Left lung (tissue), 4 donors: ENCODE measurements at regions not wholly inside any gene's neighbourhood (a gene's known extent, or its start where the extent isn't known, plus 50 kb on each side); places are given as distances from the start of the nearest gene placed in this dataset.
A peak's percentile ranks its signal among the peaks of the same experiment; 100 is the strongest.

Experiments
- ATAC-seq: fragments of 200-7000 bp; cut with Tn5 transposase; one replicate; pipeline ENCODE4 v1.9.1; 2020; ENCODE audit warnings: moderate library complexity
- DNase-seq, 4 donors: peaks; one replicate each; pipeline ENCODE4 v3.0.0-alpha.2; 2013 to 2020
- H3K27ac ChIP-seq, 2 donors: fragments of 200-600 bp; sonication (generic) in 1 of 2; one replicate each; pipeline versions ENCODE4 v1.5.0 to v1.8.0; 2020 to 2021
- H3K27me3 ChIP-seq, 2 donors: fragments of 200-600 bp; sonication (generic) in 1 of 2; one replicate each; pipeline versions ENCODE4 v1.5.0 to v1.8.0; 2020 to 2021
- H3K36me3 ChIP-seq, 2 donors: fragments of 200-600 bp; sonication (generic) in 1 of 2; one replicate each; pipeline versions ENCODE4 v1.5.0 to v1.8.0; 2020 to 2021
- H3K4me1 ChIP-seq, 2 donors: fragments of 200-600 bp; one replicate each; pipeline ENCODE4 v1.8.0; 2021
- H3K4me3 ChIP-seq, 2 donors: fragments of 200-600 bp; sonication (generic) in 1 of 2; one replicate each; pipeline versions ENCODE4 v1.5.0 to v1.8.0; 2020 to 2021; ENCODE audit warnings: mild to moderate bottlenecking in 1 of 2
- H3K9me3 ChIP-seq, 2 donors: fragments of 200-600 bp; sonication (generic) in 1 of 2; one replicate each; pipeline versions ENCODE4 v1.5.0 to v1.8.0; 2020 to 2021
- intact Hi-C, 2 donors: fragments of 100-400 bp; cut with DNase I; formaldehyde crosslinking; loops; one replicate each; pipeline versions ENCODE4 v1.11.2 to v1.14.2; 2022
- TF ChIP-seq, protein P1 (sequence below), 2 donors: fragments of 200-600 bp; sonication (generic) in 1 of 2; IDR thresholded peaks; one replicate each; pipeline versions ENCODE4 v1.5.0 to v1.8.0; 2021; ENCODE audit warnings: antibody characterized with exemption in 2 of 2
- donor health status: DM: no; HTN: yes; CAD: no.
- donor health status: DM: no; HTN: no; CAD: no.

DNA sequence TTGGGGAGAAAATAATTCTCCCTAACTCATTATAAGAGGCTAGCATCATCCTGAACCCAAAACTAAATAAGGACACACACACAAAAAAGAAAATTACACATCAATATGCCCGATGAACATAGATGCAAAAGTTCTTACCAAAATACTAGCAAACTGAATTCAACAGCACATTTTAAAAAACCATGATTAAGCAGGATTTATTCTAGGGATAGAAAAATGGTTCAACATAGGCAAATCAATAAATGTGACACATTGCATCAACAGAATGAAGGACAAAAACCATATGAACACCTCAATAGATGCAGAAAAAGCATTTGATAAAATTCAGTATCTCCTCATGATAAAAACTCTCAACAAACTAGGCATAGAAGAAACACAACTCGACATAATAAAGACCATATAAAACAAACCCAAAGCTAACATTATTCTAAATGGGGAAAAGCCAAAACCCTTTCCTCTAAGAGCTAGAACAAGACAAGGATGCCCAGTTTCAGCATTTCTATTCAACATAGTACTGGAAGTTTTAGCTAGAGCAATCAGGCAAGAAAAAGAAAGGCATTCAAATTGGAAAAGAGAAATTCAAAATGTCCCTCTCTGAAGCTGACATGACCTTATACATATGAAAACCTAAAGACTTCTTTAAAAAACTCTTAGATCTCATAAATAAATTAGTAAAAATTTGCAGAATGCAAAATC is 200.9 kb downstream of the NKX6-1 start:
- TF ChIP-seq, protein P1, sequence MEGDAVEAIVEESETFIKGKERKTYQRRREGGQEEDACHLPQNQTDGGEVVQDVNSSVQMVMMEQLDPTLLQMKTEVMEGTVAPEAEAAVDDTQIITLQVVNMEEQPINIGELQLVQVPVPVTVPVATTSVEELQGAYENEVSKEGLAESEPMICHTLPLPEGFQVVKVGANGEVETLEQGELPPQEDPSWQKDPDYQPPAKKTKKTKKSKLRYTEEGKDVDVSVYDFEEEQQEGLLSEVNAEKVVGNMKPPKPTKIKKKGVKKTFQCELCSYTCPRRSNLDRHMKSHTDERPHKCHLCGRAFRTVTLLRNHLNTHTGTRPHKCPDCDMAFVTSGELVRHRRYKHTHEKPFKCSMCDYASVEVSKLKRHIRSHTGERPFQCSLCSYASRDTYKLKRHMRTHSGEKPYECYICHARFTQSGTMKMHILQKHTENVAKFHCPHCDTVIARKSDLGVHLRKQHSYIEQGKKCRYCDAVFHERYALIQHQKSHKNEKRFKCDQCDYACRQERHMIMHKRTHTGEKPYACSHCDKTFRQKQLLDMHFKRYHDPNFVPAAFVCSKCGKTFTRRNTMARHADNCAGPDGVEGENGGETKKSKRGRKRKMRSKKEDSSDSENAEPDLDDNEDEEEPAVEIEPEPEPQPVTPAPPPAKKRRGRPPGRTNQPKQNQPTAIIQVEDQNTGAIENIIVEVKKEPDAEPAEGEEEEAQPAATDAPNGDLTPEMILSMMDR (IDR thresholded peaks at IDR 0.05): no peak
- H3K27me3 ChIP-seq: no peaks in the 10 kb centered on the region
- H3K36me3 ChIP-seq: no peaks in the 10 kb centered on the region
- intact Hi-C loops: no loop called here
- no peaks in the 10 kb centered on the region for H3K4me1 ChIP-seq
- ATAC-seq (no peak), DNase-seq (no peak)
- H3K4me3 ChIP-seq: no peak overlapping the region
- H3K9me3 ChIP-seq: peaks cover 0 to 4% of the 10 kb centered on the region in 2 donors
- no peak overlapping the region for H3K27ac ChIP-seq

DNA sequence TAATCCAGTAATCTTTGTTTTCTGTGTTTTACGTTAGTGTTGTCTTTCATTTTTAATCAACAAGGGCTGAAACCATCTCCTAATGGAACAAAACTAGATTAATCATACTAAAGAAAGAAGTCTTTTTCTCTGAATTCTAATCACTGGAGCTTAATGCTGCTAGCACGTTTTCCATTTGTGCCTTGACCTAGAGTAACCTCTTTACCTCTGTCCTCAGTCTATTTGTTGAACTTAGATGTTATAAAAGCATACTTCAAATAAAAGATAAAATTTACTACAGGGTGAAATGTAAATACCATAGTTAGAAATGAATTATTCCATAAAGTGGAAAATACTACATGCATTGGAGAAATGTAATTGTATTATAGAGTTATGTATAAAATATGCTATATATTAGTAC is 207.1 kb downstream of the NKX6-1 start:
- Histone ChIP-seq H3K9me3 (peaks cover 4 to 14% of the 10 kb centered on the region in 2 donors), H3K4me3 (no peak overlapping the region), H3K4me1 (no peaks in the 10 kb centered on the region), H3K27ac (no peak overlapping the region), H3K27me3 (no peaks in the 10 kb centered on the region), H3K36me3 (no peaks in the 10 kb centered on the region)
- intact Hi-C loops: no loop called here
- ATAC-seq (no peak), DNase-seq (peak in 1 of 4 donors; percentile 5)
- TF ChIP-seq, protein P1 (IDR thresholded peaks at IDR 0.05): no peak

DNA sequence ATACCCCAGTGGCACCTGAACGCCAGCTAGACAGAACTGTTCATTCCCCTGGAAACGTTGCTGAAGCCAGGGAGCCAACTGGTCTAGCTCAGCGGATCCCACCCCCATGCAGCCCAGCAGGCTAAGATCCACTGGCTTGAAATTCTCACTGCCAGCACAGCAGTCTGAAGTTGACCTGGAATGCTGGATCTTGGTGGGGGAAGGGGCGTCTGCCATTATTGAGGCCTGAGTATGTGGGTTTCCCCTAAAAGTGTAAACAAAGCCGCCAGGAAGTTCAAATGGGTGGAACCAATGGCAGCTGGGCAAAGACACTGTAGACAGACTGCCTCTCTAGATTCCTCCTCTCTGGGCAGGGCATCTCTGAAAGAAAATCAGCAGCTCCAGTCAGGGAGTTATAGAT is 213.0 kb downstream of the NKX6-1 start:
- TF ChIP-seq, protein P1 (IDR thresholded peaks at IDR 0.05): no peak
- ATAC-seq (no peak), DNase-seq (no peak)
- H3K27ac ChIP-seq: no peak overlapping the region
- no peaks in the 10 kb centered on the region for H3K4me1 ChIP-seq
- intact Hi-C loops: no loop called here
- peaks cover 0 to 10% of the 10 kb centered on the region in 2 donors for H3K9me3 ChIP-seq
- no peaks in the 10 kb centered on the region for H3K36me3 ChIP-seq
- no peak overlapping the region for H3K4me3 ChIP-seq
- H3K27me3 ChIP-seq: no peaks in the 10 kb centered on the region

DNA sequence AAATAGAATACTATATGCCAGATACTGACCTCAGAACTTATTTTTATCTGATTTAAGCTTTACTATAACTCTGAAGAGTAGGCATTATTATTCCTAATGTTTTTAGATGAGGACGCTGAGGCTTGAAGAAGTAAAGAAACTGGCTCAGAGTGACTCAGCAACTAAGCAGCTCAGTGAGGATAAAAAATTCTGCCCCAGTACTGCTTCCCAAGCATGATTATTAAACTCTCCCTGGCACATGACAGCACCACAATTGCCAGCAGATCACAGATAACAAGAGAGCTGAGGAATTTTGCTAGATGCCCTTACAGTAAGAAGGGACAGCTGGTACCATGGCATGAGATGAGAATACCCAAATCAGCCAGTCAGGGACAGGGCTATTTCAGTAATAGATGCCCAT is 219.4 kb downstream of the NKX6-1 start:
- TF ChIP-seq, protein P1 (IDR thresholded peaks at IDR 0.05): no peak
- Histone ChIP-seq H3K4me1 (no peaks in the 10 kb centered on the region), H3K27ac (no peak overlapping the region), H3K36me3 (no peaks in the 10 kb centered on the region), H3K9me3 (no peaks in the 10 kb centered on the region), H3K27me3 (no peaks in the 10 kb centered on the region), H3K4me3 (no peak overlapping the region)
- ATAC-seq (no peak), DNase-seq (no peak)
- intact Hi-C loops: no loop called here

DNA sequence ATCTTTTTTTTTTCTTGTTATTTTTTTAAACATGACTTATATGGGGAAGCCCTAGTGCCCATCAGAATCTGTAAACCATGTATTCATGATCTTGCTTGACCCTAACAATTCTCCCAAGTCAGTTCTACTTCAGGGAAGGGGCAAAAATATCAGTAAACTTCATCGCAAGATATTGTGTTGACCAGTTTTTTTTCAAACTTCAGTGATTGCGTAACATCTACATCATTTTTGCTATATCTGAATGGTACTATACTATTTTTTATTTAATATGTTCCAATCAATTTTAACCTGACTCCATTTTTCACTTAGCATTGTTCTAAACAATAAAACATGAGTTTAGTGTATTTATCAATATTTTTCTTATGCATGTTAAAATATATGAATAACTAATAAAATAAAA is 221.2 kb downstream of the NKX6-1 start:
- Histone ChIP-seq H3K27ac (no peak overlapping the region), H3K4me3 (no peak overlapping the region), H3K27me3 (no peaks in the 10 kb centered on the region), H3K4me1 (no peaks in the 10 kb centered on the region), H3K9me3 (no peaks in the 10 kb centered on the region), H3K36me3 (no peaks in the 10 kb centered on the region)
- DNase-seq: no peak
- TF ChIP-seq, protein P1 (IDR thresholded peaks at IDR 0.05): no peak
- intact Hi-C loops: no loop called here
- no peak for ATAC-seq
